ENCODE measurements at regions not wholly inside any gene's neighbourhood (a gene's known extent, or its start where the extent isn't known, plus 50 kb on each side); places are given as distances from the start of the nearest gene placed in this dataset.
"Not testable (repeated sequence)": the region's sequence is repeated elsewhere in the genome, so short reads cannot be mapped to it uniquely, and the experiment has no call there.

DNA sequence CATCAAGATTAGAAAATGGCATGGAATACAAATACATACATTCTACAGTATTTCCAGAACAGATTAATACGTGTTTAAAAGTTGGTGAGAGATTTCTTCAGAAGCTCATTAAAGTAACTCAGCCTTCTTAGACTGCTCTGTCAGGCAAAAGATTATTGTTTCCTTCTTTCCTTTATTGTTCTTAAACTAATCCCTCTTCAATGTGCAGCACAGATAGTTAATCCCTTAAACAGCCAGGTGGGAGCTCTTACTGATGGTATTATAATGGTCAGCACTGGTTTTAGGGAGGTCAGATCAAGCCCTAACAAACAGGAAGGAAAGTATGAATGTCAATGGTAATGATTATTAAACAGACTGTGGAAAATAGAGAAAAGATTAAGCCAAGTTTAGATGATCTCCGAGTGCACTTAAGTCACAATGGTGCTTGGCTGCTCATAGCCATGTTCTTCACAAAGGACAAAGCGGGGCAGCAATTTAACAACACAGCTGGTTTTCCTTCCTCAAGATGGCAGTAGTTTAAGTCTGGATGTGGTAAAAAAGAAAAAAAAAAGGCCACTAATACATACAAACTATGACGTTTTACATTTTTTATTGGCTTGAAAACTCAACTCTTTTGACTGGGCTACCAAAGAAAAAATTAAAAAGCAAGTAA, 992.6 kb downstream of the PCDH9 start:
- DNase-seq (ENCODE audit: low spot score) = no peak

- DNase-seq (ENCODE audit: low spot score) = no peak
Measured at GRCh38 chr13:66234159-66234558, 996.0 kb downstream of the PCDH9 start.

- DNase-seq (ENCODE audit: low spot score) = not testable (repeated sequence)
Measured at GRCh38 chr13:66231958-66232357, 998.2 kb downstream of the PCDH9 start.

DNA sequence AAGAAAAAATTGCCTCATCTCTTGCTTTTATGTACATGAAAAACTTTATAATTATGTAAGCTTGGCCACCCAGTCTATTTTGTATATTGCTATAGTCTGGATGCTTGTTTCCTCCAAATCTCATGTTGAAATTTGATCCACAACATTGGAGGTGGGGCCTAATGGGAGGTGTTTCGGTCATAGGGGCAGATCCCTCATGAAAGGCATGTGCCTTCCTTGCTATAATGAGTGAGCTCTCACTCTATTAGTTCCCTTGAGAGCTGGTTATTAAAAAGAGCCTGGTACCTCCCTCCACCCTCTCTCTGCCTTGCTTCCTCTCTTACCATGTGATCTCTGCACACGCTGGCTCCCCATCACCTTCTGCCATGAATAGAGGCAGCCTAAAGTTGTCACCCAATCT, 1005.1 kb downstream of the PCDH9 start:
- no peak for DNase-seq (ENCODE audit: low spot score)

- DNase-seq (ENCODE audit: low spot score) = no peak
Measured at GRCh38 chr13:66224663-66225062, 1005.5 kb downstream of the PCDH9 start.

DNA sequence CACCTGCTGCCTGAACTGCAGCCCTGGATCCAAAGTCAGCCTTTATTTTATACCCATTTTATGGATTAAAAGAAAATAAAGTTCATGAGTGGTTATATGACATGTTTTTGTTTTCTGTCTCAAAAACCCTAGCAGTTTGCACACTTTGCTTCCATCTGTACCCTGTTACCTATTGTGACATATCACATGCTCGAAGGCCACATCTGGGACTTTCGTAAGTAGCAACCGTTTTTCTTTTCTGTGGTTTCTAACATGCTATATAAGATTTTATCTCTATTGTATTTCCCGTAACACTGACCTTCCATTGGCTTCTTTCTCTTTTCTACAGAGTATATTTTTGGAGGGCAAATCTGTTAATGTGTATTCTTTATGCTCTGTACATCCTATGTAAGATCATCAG, 1007.2 kb downstream of the PCDH9 start:
- DNase-seq (ENCODE audit: low spot score) = no peak

DNA sequence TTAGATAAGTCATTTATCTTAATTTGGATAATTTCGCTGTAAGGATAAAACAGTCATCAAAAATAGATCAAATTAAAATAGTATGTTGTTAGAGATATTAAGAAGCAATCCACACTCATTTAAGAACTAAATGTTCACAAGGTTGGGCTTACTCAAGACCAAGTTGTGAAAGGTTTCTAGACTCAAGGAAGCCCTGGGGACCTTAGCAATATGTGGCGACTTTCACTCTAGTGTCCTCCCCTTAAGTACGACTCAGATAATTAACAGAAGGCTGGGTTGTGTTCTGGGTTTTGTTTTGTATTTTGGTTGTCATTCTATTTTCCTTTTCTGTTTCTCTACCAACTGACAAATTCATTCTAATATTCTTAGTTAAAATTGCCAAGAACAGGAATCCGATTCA, 1008.0 kb downstream of the PCDH9 start:
- no peak for DNase-seq (ENCODE audit: low spot score)

- DNase-seq (ENCODE audit: low spot score) = no peak
Measured at GRCh38 chr13:66219506-66219905, 1010.6 kb downstream of the PCDH9 start.

DNA sequence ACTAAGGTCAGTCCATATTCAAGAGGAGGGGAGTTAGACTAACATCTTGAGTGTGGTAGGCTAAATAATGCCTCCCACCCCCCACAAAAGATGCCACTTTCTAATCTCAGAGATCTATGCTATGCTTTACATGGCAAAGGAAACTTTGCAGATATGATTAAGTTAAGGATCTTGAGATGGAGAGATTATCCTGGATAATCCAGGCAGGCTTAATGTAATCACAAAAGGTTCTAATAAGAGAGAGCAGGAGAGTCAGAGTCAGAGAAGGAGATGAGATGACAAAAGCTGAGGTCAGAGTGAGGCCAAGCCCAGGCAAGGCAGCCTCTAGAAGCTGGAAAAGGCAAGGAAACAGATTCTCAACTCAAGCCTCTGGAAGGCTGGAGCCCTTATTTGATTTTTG, 1011.6 kb downstream of the PCDH9 start:
- no peak for DNase-seq (ENCODE audit: low spot score)

DNA sequence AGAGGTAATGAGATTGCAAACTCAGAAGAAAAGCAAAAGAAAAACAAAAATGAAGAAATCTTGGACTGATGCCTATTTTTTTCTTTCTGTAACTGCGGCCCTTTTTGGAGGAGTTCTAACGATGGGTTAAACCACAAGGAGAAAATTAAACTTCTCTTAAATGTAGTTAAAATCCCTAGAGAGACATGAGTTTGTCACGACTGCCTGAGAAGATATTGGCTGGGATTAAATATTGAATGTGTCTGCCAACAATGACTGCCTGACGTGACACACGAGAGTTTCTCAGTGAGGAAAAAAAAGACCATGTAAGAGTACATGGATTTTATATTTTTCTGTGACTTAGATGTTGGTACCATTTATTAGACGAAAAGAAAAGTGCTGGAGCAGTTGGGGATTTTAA, 1013.4 kb downstream of the PCDH9 start:
- DNase-seq (ENCODE audit: low spot score) = no peak

DNA sequence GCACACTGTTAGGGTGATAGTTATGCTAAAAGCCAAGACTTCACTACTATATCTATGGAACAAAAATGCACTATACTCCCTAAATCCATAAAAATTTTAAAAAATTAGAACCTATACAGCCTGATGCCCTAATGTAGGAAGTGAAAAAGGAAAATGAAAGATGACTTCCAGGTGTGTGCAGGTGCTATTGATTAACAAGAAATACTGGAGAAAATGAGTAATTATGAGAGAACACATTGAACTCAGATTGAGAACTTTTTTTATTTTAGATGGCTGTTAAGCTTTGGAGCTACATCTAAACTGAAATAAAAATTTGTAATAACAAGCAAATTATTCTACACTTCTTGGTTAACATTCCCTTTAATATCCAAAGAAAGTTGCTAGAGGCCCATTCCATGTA, 1015.7 kb downstream of the PCDH9 start:
- no peak for DNase-seq (ENCODE audit: low spot score)

DNA sequence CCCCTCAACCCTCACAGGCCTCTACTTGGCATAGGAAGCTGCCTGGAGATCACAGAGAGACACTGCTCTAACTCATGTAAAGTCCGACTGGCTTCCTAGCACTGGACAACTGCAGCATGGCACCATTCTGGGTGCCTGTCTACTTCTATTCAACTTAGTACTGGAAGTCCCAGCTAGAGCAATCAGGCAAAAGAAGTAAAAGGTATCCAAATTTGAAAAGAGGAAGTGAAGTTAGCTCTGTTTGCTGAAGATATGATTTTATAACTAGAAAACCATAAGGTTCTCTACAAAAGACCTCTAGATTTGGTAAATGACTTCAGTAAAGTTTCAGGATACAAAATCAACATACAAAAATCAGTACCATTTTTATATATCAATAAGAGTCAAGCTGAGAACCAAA, 1017.6 kb downstream of the PCDH9 start:
- no peak for DNase-seq (ENCODE audit: low spot score)

DNA sequence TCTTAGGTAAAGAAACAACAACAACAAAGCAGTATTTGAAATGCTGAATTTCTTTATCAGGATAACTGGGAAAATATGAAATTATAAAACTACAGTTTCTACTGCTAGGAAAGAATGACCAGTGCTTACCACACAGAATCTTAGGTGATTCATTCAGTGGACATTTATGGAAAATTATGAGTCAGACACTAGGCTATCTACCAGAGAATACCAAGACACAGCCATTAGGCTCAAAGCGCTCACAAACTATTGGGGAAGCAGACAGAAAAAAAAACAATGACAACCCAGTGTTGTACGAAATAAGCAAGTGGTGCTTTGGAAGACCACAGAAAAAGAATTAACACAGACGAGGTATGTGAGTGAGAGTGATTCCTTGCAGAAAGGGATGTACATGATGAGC, 1019.5 kb downstream of the PCDH9 start:
- DNase-seq (ENCODE audit: low spot score) = no peak

GRCh38 chr13:66208589-66208988, 1021.5 kb downstream of the PCDH9 start:
- DNase-seq (ENCODE audit: low spot score) = no peak

GRCh38 chr13:66207610-66208009, 1022.5 kb downstream of the PCDH9 start:
- DNase-seq (ENCODE audit: low spot score) = no peak

- DNase-seq (ENCODE audit: low spot score) = no peak
Measured at GRCh38 chr13:66205807-66206206, 1024.3 kb downstream of the PCDH9 start.

DNA sequence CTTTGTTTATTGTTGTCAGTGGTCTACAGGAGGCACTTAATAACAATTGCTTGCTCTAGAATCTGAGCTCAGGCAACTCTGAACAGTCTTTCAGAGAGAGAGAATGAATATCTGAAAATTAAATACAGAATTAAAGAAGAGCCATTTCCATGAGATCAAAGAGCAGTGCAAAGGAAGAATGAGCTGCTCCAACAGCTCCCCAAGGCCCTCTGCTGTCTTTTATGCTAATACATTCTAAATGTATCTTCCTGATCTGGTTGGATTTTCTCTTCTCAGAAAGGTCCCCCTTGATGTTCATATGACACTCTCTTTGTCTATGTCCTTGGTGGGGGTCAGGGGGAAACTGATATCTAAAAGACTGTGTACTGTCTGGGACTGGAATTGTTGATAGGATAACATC, 1029.6 kb downstream of the PCDH9 start:
- DNase-seq (ENCODE audit: low spot score) = no peak

DNA sequence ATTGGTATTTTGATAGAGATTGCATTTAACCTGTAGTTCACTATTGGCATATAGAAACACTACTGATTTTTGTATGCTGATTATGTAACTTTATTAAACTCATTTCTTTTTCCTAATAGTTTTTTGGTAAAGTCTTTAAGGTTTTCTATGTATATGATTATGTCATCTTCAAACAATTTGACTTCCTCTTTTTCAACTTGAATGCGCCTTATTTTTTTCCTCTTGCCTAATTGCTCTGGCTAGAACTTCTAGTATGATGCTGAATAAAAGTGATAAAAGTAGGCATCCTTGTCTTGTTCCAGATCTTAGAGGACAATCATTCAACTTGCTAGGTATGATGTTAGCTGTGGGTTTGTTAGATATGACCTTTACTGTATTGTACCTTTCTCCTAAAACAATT, 1034.9 kb downstream of the PCDH9 start:
- DNase-seq (ENCODE audit: low spot score) = no peak

DNA sequence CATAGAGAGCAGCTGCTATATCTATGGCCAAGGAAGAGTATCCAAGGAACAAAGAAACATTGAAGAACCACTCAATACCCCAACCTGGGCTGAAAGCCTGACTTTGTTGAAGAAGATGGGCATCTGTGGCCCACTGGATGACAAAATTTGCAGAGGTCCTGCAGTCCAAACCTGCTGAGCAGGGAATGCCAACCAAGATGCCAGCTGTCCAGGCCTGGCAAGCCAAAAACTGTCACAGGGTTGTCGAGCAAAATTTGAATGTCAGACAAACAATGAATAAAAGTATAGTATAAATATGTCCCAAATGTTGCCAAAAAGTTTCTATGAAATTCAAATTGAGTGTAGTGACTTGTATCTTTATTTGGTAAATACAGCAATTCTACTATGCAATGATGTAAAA, 1040.2 kb downstream of the PCDH9 start:
- DNase-seq (ENCODE audit: low spot score) = no peak

GRCh38 chr13:66180836-66181235, 1049.3 kb downstream of the PCDH9 start:
- DNase-seq (ENCODE audit: low spot score) = no peak

GRCh38 chr13:66171920-66172319, 1058.2 kb downstream of the PCDH9 start:
- DNase-seq (ENCODE audit: low spot score) = no peak

DNA sequence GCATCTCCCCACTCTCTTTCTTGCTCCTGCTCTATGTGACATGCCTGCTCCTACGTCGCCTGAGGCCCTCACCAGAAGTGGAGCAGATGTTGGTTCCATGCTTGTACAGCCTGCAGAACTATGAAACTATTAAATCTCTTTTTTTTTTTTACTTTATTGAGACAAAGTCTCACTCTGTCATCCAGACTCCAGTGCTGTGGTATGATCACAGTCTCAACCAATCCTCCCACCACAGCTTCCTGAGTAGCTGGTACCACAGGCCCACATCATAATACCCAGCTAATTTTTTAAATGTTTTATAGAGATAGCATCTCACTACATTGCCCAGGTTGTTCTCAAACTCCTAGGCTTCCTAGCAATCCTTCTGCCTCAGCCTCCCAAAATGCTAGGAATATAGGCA, 1067.7 kb downstream of the PCDH9 start:
- DNase-seq (ENCODE audit: low spot score) = no peak

GRCh38 chr13:66159511-66159910, 1070.6 kb downstream of the PCDH9 start:
- no peak for DNase-seq (ENCODE audit: low spot score)

DNA sequence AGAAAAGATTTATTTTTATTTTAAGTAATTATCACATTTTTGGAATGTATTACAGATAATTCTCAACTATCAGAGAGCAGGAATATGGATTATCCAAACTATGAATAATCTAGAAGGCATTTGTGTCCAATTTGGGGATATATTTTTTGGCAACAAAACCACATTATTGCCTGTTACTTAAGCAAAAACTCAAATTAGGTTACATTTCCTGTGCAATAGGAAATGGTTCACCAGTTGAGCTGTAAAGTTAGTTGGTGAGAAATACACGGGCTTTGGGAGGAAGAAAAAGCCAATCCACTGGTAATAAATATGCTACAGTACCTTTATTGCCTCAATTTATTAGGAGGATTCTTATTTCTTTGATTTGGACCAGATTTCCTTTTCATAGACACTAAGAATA, 1075.2 kb downstream of the PCDH9 start:
- no peak for DNase-seq (ENCODE audit: low spot score)

- DNase-seq (ENCODE audit: low spot score) = no peak
Measured at GRCh38 chr13:66154354-66154753, 1075.8 kb downstream of the PCDH9 start.
